ENCODE measurements at regions not wholly inside any gene's neighbourhood (a gene's known extent, or its start where the extent isn't known, plus 50 kb on each side); places are given as distances from the start of the nearest gene placed in this dataset.

- intact Hi-C loops (cut with DNase I): no loop called here
- no peak for DNase-seq (ENCODE audit: low spot score)
Observed at GRCh38 chr1:119293797-119294196, 74.8 kb upstream of the HAO2 start.

DNA sequence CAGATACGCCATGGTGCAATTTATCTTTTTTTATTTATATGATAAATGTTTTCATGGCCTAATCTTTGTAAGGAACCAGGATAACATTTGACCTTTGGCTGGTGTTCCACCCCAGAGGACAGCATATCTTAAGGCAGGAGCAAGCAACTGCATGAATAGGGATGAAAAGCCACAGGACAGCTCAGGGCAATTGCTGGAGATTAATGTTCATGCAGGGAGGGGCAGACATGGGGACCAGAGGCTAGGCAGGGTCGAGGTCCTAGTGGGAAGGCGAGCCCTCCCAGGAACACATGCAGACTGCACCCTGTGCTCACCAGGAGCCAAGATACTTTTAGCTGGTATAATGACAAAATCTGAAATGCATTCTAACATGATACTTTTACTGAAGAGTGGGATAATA is 74.4 kb upstream of the HAO2 start:
- DNase-seq (ENCODE audit: low spot score): no peak
- intact Hi-C loops (cut with DNase I): no loop called here

GRCh38 chr1:119294722-119295121 is 73.9 kb upstream of the HAO2 start:
- intact Hi-C loops (cut with DNase I): no loop called here
- no peak for DNase-seq (ENCODE audit: low spot score)

DNA sequence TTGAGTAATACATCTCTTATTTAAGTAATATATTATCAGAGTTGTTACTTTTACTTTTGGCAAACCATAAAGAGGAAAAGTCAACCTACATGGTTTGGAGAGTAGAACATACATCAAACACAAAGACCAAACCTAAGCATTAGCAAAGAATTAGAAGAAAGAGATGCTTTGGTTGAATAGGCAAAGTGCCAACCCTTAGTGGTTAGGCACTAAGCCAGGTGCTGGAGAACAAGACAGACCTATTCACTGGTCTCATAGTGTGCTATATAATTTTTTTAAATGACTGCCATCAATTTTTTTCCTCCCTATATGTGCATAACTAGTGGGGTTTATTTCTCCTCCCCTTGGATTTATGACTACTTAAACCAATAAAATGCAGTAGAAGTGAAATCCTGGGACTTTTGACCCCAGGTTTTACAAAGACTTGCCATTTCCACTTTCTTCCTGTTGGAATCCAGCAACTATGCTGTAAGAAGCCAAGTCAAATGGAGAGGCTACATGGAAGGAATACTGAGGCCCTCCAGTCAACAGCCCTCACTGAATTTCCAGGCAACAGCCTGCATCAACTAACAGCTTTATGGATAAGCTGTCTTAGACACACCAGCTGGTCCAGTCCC is 69.8 kb upstream of the HAO2 start:
- intact Hi-C loops (cut with DNase I): no loop called here
- DNase-seq (ENCODE audit: low spot score): no peak

DNA sequence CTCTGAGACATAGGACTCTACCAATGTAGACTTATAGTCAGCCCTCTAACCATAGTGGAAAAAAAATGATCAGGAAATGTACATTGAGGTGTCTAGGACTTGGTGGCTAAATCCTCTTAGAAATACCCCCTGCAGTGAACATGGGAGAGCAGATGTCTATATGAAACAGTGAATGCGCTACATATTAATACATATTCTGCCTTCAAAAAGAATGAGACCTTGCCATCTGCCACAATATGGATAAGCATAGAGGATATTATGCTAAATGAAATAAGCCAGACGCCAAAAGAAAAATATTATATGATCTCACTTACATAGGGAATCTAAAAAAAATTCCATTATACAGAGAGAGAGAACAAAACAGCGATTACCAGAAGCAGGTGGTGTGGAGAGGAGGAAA is 66.6 kb upstream of the HAO2 start:
- intact Hi-C loops (cut with DNase I): no loop called here

DNA sequence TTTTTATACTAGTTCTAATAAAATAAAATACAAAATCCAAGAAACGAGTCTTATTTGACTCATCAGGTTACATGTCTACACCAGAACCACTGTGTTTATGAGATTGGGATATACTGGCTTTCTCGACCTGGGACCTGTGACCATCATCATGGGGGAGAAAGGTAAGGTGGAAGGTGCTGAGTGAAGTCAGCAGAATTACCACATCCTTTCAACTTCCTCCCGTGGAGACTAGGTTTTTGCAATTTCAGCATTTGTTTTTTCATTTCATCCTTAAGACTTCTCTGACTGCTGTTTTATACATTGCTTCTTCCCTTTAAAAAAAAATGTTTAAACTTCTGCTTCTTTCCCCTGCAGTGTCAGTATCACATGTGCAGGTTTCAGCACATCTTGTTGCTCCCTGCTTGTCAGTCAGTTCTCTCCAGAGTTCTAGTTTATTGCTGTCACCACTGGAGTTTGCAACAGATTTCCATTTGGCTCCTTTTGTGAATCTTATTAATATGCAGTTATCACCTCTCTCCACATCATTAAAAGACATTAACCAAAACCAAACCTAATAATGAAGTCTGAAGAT is 60.4 kb upstream of the HAO2 start:
- intact Hi-C loops (cut with DNase I): no loop called here

More for the DNA sequence above, 66.6 kb upstream of the HAO2 start:
- no peak for DNase-seq (ENCODE audit: low spot score)

DNA sequence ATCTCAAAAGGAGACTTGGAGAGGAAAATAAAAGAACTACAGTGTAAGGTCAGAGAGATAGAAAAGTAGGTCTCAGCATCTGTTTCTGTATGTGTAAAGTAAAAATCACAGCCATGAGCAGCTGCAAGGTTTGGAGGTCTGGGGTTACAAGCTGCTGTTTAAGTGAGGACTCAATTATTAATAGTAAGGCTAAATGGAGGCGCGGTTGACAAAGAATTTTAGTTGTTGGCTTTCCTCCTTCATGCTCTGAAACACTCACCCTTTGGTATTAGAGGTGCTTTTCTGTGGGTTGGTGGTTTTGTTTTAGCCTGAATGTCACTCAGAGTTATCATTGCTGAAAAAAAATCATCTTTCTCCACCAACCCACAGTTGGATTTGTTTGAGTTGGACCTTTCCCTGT is 59.8 kb upstream of the HAO2 start:
- DNase-seq (ENCODE audit: low spot score): no peak

More for the DNA sequence above, 60.4 kb upstream of the HAO2 start:
- no peak for DNase-seq (ENCODE audit: low spot score)

GRCh38 chr1:119310301-119310700 is 58.3 kb upstream of the HAO2 start:
- intact Hi-C loops (cut with DNase I): no loop called here
- no peak for DNase-seq (ENCODE audit: low spot score)

More for the DNA sequence above, 59.8 kb upstream of the HAO2 start:
- intact Hi-C loops (cut with DNase I): no loop called here

GRCh38 chr1:119312500-119312899 is 56.1 kb upstream of the HAO2 start:
- intact Hi-C loops (cut with DNase I): no loop called here
- DNase-seq (ENCODE audit: low spot score): no peak

- no peak for DNase-seq (ENCODE audit: low spot score)
- intact Hi-C loops (cut with DNase I): no loop called here
Observed at GRCh38 chr1:119314001-119314796, 54.4 kb upstream of the HAO2 start.

GRCh38 chr1:119316870-119317416 is 51.6 kb upstream of the HAO2 start:
- no peak for DNase-seq (ENCODE audit: low spot score)
- intact Hi-C loops (cut with DNase I): no loop called here

GRCh38 chr1:119318466-119319309 is 49.9 kb upstream of the HAO2 start:
- no peak for DNase-seq (ENCODE audit: low spot score)
- intact Hi-C loops (cut with DNase I): no loop called here

All from cardiac septum (tissue), 1 donor.